GM10266 (cell line): ENCODE measurements at regions not wholly inside any gene's neighbourhood (a gene's known extent, or its start where the extent isn't known, plus 50 kb on each side); places are given as distances from the start of the nearest gene placed in this dataset.
"Not testable (repeated sequence)": the region's sequence is repeated elsewhere in the genome, so short reads cannot be mapped to it uniquely, and the experiment has no call there.

Experiments used
- DNase-seq: peaks from one replicate; pipeline ENCODE4 v3.0.0; 2012; ENCODE audit errors: extremely low spot score
- CTCF ChIP-seq: IDR thresholded peaks from 2 replicates; pipeline ENCODE4 v1.5.1; 2012; ENCODE audit warnings: mild to moderate bottlenecking, low read depth; ENCODE audit not compliant: control insufficient read depth, insufficient read depth; ENCODE audit errors: missing control alignments

DNA sequence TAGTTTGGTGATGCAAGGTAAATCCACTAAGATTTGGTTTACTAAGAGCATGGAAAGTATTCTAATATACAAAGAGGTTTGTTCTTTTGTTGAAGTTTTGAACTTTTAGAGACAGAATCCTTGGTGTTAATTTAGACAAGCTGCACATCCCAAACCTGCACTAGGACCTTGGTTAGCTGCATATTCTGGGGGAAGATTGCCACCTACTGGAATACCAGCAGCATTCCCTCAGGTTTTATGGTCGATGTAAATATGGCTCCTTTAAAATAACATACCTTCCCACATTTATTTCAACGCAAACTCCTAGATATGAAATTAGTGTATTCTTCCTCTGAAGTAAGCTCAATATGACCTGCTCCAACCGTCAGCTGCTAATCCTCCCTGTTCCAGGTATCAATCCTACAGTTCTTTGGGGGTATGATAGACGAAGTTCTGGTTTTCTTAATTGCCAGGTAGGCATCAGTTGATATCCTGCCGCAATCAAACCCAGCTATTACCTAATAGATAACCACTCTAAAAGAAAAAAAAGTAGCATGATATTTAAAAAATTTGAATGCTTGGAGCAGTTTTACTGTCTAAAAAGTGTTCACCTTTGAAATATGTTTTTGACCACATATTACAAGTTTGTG lies 624.1 kb downstream of the ISL1 start:
- DNase-seq, result no peak
- peak; percentile 51 for TF ChIP-seq CTCF

DNA sequence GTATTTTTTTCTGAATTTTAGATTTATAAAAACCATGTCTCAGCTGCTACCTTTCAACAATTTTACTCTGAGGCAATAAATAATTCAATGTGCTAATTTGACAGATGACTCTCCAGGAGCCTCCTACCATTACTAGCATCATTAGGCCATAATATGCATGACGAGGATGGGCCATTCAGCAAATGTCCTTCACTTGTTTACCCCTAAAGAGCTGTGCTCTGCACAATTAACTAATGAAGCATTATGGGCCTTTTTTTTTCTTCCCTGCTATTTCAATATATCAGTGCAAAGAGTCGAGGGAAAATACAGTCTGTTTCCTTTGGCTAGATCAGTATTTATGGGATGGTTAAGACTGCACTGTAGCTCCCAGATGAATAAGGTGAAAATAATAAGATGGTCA lies 627.2 kb downstream of the ISL1 start:
- no peak for DNase-seq
- TF ChIP-seq CTCF, result no peak

- TF ChIP-seq CTCF, result no peak
- DNase-seq, result no peak
These were observed 630.3 kb downstream of the ISL1 start for GRCh38 chr5:52013523-52013922.

GRCh38 chr5:52015760-52016159 lies 632.5 kb downstream of the ISL1 start:
- DNase-seq, result no peak
- TF ChIP-seq CTCF, result no peak

GRCh38 chr5:52017567-52017966 lies 634.3 kb downstream of the ISL1 start:
- TF ChIP-seq CTCF, result no peak
- DNase-seq, result no peak

DNA sequence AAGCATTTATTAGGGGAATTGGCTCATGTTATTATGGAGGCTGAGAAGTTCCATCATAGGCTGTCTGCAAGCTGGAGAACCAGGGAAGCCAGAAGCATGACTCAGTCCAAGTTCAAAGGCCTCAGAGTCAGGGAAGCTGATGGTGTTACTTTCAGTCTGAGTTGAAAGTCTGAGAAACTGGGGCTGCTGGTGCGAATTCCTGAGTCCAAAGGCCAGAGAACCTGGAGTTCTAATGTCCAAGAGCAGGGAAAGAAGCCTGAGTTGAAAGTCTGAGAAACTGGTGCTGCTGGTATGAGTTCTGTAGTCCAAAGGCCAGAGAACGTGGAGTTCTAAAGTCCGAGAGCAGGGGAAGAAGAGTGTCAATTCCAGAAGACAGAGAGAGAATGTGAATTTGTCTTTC lies 641.1 kb downstream of the ISL1 start:
- TF ChIP-seq CTCF, result no peak

DNA sequence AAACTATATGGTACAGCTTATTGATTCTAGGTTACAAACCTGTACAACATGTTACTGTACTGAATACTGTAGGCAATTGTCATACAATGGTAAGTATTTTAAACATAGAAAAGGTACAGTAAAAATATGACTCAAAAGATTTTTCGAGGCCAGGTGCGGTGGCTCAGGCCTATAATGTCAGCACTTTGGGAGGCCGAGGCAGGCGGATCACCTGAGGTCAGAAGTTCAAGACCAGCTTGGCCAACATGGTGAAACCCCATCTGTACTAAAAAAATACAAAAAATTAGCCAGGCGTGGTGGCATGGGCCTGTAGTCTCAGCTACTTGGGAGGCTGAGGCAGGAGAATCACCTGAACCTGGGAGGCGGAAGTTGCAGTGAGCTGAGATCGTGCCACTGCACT lies 646.6 kb downstream of the ISL1 start:
- DNase-seq, result not testable (repeated sequence)

More for the DNA sequence above, 641.1 kb downstream of the ISL1 start:
- DNase-seq, result no peak

DNA sequence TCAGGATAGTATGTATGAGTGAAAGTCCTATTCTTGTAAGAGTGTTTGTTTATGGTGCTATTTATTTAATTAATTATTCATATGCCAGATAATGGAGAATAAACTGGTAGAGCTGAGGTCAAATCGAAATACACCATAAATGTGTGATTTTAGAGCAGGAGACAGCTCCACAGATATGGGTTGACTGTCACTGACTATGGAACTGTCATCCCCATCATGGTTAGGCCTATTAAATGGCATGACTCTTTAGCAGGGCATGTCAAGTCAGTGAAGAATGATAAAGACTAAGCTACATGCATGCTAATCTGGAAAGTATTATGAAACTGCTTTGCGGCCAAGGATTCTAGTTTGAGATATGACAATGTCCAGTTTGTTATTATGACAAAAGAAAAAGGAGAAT lies 658.6 kb downstream of the ISL1 start:
- no peak for TF ChIP-seq CTCF
- no peak for DNase-seq
